HG03064 (cell line): ENCODE measurements at regions not wholly inside any gene's neighbourhood (a gene's known extent, or its start where the extent isn't known, plus 50 kb on each side); places are given as distances from the start of the nearest gene placed in this dataset.

Source experiments
- ATAC-seq: cut with Tn5 transposase; IDR thresholded peaks from one replicate; pipeline ENCODE4 v1.9.1; 2021; ENCODE audit warnings: low read depth; ENCODE audit not compliant: unreplicated experiment

DNA sequence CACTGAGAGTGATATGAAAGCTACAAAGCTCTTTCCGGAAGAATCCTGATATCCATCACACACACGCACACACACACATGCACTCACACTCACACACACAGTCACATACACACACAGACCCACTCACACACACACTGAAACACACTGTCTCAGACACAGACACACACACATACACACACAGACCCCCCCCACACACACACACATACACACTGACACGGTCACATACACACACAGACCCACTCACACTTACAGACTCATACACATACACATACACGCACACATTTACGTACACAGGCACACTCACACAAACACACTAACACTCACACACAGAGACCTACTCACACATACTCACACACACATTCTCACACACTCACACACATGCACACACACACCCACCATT, 58.6 kb downstream of the LIG4 start:
- no peak for ATAC-seq

DNA sequence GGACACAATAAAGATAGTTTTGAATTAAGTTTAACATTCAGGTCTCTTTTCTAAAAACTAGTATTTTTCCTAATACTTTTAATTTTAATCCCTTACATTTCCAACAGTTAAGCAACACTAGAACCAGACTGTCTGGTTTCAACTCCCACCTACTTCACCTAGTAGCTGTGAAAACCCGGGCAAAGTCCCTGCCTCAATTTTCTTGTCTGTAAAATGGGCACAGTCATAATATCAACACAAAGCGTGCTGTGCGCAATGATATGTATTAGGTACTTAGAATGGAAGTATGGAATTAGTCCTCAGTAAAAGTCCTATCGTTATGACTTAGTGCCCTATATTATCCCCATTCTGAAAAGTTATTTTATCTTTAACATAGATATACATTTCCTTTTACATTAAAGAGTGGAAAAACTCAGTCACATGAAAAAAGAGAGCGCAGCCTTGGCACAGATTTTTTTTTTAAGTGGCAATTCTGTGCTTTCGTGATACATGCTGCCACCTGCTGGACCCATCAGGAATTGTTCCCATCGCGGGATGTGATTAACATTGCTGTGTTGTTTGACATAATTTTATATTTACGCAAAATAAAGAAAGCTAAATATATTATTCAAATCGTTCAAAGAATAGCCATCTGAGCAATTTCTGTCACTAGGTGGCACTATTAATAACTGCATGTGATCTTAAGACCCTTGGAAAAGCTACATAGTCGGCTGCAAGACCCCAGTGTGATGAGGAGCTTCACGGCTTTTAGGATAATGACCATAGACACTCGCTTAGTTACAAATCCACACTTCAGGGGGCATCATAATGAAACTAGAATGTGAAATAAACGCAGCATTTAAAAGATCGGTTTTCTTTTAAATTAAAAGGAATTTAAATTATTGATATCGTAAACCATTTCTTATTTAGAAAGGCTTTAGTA, 59.9 kb downstream of the LIG4 start:
- ATAC-seq, result no peak

DNA sequence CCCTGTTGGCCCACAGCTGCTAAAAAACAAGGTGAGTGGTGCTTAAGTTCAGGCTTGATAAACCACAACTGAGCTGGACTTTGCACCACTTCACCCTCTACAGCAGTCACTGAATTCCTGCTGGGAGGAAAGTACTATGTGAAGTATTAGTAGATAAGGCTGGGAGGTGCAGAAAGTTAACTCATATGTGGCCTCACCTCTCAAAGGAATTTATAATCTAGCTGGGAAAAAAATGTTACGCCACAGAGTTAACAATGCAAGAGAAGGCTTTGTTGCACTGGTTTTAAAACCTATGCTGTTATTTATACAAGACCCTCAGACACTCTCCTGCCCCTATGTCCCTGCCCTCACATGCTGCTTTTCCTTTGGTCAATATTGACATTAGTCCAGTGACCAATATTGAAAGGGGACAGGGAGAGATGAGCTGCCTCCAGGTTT, 60.9 kb downstream of the LIG4 start:
- ATAC-seq, result no peak

DNA sequence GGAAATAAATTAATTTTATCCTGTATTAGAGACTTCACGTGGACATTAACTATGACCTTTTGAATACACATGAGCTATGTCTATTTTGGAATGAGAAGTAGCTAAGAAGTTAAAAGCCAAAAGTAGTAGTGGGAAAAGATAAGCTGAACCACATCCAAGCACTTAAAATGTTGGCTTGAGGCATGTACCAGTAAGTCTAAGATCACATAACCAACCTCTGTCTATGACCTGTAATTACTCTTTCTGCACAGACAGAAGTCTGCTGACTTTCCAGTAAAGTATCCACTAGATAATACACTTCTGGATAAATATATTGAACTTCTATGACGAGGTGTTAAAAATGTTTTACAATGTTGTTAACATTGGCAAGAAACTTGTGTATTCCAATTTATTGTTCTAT, 68.7 kb downstream of the LIG4 start:
- ATAC-seq, result no peak

DNA sequence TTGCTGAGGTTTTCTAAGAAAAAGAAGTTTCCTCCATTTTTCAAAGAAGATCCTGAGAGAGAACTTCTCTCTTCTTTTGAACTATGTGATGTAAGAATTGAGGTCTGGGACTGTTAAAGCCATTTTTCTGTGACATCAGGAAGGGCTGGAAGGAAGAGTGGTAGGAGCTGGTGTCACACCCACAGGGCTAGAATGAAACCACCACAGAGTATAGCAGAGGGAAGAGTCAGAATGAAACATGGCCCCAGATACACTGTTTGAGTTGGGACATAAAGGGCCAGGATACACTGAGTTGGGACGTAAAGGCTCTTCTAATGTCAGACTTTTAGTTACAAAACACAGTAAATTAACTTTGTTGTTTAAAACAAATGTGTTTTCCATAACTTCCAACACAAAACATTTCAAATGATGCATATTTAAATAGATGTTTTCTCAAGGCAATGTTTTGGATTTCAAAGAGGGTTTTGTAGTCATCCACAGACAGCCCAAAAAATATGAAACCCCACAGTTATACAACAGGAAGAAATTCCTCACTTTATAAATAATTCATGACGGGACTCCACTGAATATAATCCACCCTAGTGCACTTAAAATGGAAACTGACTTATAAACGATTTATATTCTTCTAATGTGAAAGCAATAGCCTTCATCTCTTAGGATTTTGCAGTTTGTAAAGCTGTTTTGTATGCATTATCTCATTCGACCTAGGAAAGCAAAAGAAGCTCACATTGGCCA, 72.5 kb downstream of the LIG4 start:
- no peak for ATAC-seq

DNA sequence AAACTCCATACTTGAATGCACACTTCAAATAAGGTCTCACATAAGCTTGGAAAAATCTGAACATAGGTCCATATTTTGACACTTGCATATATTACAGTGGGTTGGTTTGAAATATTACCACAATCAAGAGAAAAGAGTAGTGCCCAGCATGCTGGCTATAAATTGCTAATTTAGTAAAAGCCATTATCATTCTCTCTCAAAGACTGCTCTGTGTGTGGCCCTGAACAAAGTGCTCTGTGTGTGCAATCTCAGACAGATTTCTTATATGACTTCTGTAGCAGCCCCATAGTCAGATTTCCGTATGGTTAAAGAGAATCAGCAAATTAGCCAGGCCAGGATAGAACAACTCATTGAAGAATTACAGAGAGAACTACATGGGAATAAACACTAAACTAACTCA, 78.2 kb downstream of the LIG4 start:
- ATAC-seq, result no peak

DNA sequence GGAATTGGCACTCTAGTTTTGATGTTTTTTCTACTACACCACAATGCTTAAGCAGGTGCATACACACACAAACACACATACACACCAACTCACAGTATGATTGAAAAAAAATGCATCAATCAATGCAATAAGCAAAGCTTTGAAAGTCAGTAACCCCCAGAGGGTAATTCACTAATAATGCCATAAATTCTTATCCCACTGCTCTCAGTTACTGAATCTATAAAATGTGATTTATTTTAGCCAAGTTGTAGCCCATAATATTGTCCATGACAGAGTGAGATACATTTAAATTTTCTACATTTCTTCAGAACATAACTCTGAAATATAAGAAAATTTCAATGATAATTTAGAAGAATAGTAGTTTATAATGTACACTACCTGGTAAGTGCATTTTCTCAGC, 87.9 kb downstream of the LIG4 start:
- ATAC-seq, result no peak

DNA sequence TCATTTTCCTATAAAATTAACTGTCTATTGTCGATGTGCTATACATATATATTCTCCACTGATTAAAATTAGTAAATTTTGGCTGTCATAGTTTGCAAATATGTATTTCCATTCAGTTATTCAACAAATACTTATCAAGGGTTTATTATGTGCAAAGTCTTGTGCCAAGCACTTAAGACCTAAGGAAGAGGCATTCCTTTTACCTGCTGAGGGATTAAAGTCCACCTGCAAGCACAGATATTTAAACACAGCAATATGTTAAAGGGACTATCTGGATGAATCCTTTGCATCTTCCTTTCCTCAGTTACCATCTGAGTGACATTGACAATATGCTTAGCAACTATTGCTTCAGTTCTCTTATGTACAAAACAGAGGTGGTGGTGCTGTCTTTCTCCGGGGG, 89.3 kb downstream of the LIG4 start:
- no peak for ATAC-seq

DNA sequence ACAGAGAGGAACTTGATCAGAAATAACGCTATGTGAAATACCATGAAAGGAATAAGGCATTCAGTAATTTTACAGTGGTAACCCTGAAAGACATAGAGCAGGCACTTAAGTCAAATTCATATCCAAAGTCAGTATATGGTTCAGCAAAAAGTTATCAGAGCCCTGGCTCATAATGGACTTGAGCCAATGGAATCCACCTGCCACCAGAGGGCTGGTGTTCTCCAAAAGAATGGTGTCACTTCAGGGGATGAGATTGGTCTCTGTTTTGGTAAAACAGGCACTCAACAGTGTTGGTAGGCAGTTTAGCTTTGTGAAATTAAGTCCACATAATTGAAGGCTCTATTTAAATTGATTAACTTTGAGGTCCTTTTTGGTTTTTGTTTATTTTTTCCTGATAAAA, 93.9 kb downstream of the LIG4 start:
- no peak for ATAC-seq

DNA sequence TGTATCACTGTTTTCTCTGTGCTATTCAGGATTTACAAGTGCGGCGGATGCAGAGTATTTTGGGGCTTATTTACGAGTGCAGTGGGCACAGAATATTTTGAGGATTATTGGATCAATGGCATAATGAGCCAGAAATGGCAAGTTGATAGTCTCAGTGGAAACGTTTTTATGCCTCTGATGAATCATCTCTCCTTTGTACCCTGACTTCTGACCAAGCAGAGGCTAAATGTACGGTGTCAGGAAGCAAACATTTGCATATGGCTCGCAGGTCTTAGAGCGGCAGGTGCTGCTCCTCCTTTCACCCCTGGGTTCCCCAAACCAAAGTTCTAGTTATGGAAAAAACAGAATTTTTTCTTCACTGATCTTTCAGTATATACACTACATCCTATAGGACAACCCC, 94.5 kb downstream of the LIG4 start:
- no peak for ATAC-seq

DNA sequence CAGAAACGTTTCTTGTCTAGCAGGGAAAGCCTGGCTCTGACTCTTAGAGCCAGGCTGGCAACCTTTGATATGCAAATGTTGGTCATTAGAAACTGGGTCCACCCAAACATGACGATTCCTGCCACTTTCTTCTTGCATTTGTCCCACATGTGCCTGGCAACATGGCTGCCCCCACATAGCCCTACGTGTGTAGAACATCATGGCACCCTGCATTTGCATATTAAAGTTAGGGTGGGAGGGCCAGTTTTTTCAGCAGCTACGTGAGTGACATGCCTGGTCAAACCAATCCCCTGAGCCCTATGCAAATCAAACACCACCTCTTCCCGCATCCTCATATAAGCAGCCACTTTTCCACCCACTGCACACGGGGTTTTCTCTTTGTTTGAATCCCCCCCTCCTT, 95.0 kb downstream of the LIG4 start:
- no peak for ATAC-seq

DNA sequence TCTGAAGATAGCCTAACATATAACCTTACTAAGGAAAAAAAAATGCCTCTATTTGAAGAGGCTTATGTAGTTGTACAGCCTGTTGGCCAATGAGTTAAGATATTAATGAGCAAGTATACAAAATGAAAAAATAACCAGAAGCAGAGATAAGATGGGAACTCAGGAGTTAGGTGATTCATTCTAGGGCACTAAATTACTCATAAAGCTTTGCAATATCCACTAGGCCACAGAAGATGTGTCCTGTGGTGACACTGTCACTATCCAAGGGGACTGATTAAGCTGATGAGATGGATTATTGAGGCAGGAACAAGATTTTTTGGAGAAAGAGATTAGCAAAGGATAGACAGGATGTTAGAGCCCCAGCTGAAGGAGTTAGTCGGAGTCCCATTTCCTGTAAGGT, 99.6 kb downstream of the LIG4 start:
- ATAC-seq, result no peak

DNA sequence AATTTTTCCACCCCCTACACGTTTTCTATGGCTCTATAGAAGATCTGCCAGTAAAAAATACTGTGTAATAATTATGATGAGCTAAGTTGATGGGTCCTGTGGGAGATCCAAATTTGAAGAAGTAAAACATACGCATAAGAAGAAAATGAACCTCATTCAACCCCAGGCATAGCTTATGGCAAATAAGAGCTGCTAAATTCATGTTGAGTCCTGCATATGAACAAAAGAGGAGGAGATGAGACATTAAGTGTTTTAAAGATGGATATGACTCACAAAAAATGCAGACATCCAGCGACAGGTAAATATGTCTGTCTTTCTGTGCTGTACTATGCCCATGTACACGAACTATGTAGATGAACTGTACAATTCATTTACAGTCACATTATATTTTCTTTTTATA, 101.9 kb downstream of the LIG4 start:
- ATAC-seq, result no peak

DNA sequence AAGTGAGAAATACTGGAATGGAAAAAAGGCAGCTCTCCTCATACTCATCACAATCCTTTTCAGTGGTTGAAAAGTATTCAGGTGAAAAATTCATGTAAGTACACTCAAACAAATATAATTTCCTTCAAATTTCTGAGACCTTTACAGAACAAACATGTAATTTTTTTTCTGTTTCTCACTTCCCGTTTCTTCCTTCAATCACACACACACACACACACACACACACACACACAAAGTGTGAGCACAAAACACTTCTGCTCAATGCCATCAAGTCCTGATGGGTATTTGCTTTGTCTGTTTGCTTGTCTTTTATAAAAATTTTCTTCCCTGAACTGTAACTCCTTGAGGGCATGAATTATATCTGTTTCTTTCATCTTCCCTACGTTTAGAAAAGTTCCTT, 110.6 kb downstream of the LIG4 start:
- no peak for ATAC-seq

DNA sequence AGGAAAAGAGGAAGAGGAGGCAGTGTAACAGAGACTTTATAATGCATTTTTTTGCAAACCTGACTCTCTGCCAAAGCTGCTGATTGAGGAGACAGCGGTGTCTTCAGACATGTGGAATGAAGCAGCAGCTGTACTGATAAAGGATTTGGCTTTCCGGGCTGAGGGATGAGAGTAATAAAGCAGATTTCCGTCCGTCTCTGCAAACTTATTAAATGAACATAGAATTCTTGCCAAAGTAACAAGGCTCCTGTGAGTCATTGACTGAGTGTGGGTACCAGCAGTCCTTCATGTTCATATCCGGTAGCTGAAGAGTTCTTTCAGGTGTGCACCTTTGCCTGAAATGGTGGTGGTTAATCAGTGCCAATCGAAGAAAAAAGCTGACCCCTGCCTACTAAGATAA, 112.6 kb downstream of the LIG4 start:
- no peak for ATAC-seq

DNA sequence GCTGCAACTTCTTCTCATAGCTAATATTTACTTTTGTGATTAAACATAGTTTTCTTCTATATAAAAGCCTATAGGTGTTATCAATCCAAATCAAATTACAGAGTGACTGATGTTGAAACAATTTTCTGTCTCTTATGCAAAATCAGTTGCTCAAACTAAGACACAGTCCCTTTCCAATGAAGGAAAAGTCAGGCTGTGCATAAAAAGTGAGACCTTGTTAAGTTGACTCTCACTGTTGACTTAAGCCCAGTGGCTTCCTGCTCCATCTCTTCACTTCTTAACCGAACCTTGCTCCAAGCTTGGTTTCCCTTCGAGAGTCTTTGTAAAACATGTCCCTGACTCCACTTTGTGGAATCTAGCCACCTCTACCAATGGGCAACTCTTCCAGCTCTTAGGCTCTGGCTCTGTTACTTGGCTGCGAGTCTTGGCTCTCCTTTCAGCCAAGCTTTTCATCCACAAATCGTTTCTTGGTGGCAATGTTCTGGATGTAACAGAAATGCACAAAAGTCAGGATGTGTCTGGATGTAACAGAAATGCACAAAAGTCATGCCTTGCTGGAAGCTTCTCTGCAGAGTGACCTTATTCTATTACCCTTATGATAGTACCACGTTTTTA, 118.9 kb downstream of the LIG4 start:
- no peak for ATAC-seq

DNA sequence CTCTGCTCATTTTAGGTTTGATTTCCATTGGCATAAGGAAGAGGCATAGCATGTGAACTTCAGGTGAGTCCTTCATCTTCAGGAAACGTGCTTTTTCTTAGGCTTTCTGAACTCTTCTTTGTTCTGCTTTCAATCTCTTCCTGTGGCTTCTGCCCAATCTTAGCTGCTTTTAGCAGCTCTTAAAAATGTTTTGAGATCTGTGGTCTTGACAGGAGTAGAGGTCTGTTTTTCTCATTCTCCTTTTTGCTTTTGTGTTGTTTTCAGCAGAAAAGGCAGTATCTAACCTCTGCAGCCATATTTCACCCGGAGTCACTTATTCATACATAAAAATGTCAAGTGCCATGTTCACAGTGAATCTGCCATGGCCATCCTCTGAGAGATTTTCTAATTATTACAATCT, 120.3 kb downstream of the LIG4 start:
- ATAC-seq, result no peak

DNA sequence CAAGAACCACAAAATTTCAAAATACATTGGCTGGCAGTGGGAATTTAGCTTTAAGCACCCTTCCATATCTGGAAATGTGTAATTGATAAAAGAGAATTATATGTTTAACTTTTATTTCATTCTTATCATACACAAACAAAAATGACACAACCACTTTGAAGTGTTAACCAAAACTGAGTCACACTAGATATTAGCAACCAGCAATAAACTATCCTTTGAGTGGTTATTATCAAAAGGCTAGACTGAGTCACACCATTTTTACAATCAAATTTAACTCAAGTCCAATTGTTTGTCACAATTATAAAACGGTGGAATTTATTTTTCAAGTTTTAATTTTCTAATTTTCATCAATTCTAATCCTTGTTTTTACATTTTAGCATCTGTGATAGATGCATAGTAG, 121.7 kb downstream of the LIG4 start:
- no peak for ATAC-seq

DNA sequence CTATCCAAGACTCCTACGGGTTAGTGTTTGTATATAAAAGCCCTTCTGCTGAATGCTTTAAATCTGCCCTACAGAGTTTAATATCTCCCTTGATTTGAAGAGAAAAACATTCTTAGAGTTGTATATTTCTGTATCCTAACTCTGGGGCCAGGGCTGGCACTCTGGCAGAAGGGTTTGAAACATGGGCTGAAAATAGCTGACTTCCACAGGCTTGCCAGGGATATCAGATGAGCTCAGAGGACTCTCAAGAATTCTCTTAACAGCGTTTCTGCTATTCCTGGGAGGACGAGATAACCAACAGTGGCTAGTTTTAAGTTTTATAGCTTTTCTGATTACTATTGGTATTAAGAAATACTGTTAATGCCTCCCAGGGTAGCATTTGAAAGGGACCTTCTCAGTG, 127.5 kb downstream of the LIG4 start:
- ATAC-seq, result no peak

DNA sequence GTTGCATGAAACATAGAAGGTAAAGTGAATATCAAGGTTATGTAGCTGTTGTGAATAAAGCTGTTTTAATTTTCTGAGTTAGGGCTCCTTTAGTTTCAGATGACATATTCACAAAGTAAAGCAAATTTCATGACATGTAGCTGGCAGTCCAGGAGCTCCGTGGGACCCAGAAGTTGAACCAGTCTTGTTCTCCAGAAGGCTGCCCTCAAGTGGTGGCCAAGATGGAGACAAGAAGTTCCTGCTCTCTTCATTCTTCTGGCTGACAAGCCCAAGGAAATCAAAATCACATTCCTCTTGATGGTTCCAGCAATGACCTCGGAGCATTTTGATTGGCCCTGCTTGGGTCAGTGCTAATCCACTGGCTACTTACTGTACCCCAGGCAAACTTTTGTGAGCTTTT, 128.7 kb downstream of the LIG4 start:
- ATAC-seq, result no peak

DNA sequence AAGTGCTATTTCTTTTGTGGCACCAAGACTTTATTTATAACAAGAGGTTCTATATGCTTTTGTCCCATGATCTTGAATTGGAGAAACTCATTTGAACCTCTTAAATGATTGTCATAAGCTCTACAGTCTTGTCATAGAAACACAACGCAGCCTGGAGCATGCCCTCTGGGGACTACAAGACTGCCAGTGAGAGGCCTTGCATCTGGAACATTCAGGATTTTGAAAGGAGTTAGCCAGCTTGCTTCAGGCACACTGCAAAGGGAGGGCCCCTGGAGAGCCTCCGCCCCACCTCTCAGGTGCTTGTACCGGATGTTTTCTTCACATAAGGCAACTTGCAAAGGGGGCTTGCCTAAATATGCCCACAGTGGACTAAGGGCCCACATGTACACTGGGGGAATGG, 130.5 kb downstream of the LIG4 start:
- no peak for ATAC-seq

DNA sequence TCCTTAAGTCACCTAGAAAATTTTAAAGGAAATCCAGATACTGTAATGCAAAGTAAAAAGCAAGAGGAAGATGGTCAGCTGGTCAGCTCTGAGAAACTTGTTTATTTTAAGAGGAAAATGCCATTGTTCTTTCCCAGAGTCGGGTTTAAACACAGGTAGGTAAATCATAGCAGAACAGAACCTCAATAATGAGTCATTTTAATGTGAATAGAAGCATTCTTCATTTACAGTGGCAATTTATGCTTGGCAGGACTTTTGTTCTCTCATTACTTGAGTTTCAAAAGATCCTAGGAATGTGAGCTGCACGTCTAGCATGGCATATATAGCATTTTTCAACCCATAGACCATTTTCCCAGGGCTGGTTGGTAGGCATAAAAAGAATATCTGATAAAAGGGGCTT, 132.3 kb downstream of the LIG4 start:
- ATAC-seq, result no peak
